ENCODE measurements at regions not wholly inside any gene's neighbourhood (a gene's known extent, or its start where the extent isn't known, plus 50 kb on each side); places are given as distances from the start of the nearest gene placed in this dataset.

- Histone ChIP-seq H3K9me3 (ENCODE audit: control insufficient read depth in 2 of 2, insufficient read depth in 1 of 2, low read length in 1 of 2) (no peaks in the 10 kb centered on the region), H3K36me3 (ENCODE audit: control insufficient read depth in 2 of 2, insufficient read depth in 2 of 2, low read length in 1 of 2) (no peaks in the 10 kb centered on the region), H3K4me1 (ENCODE audit: control insufficient read depth in 2 of 2, insufficient read depth in 2 of 2, low read length in 2 of 2) (peaks cover 0 to 6% of the 10 kb centered on the region in 2 donors), H3K27me3 (ENCODE audit: control insufficient read depth in 2 of 2, insufficient read depth in 1 of 2, low read length in 1 of 2) (no peaks in the 10 kb centered on the region), H3K27ac (ENCODE audit: low read depth in 1 of 2, low read length in 1 of 2) (no peak overlapping the region), H3K4me3 (ENCODE audit: low read length in 2 of 2) (no peak overlapping the region)
- no peak for DNase-seq (ENCODE audit: low read depth in 6 of 9, low spot score in 9 of 9)
- whole genome bisulfite sequencing: 98% methylated on average over 6 of the region's 6 CpGs
These were observed 319.8 kb downstream of the GATA3 start for GRCh38 chr10:8374334-8374733.

- Histone ChIP-seq H3K4me1 (ENCODE audit: control insufficient read depth in 2 of 2, insufficient read depth in 2 of 2, low read length in 2 of 2) (peaks cover under 1 to 9% of the 10 kb centered on the region in 2 donors), H3K4me3 (ENCODE audit: low read length in 2 of 2) (no peak overlapping the region), H3K27ac (ENCODE audit: low read depth in 1 of 2, low read length in 1 of 2) (no peak overlapping the region), H3K9me3 (ENCODE audit: control insufficient read depth in 2 of 2, insufficient read depth in 1 of 2, low read length in 1 of 2) (no peaks in the 10 kb centered on the region), H3K36me3 (ENCODE audit: control insufficient read depth in 2 of 2, insufficient read depth in 2 of 2, low read length in 1 of 2) (no peaks in the 10 kb centered on the region), H3K27me3 (ENCODE audit: control insufficient read depth in 2 of 2, insufficient read depth in 1 of 2, low read length in 1 of 2) (no peaks in the 10 kb centered on the region)
- no peak for DNase-seq (ENCODE audit: low read depth in 6 of 9, low spot score in 9 of 9)
- 96% methylated on average over 4 of the region's 4 CpGs for WGBS
These were observed 320.6 kb downstream of the GATA3 start for GRCh38 chr10:8375137-8375536.

GRCh38 chr10:8378198-8378983, 323.9 kb downstream of the GATA3 start:
- H3K27ac ChIP-seq (ENCODE audit: low read depth in 1 of 2, low read length in 1 of 2): no peak overlapping the region

GRCh38 chr10:8379906-8380832, 325.7 kb downstream of the GATA3 start:
- Histone ChIP-seq H3K4me1 (ENCODE audit: control insufficient read depth in 2 of 2, insufficient read depth in 2 of 2, low read length in 2 of 2) (peaks cover 6 to 23% of the 10 kb centered on the region in 2 donors), H3K4me3 (ENCODE audit: low read length in 2 of 2) (no peak overlapping the region), H3K9me3 (ENCODE audit: control insufficient read depth in 2 of 2, insufficient read depth in 1 of 2, low read length in 1 of 2) (no peaks in the 10 kb centered on the region), H3K27ac (ENCODE audit: low read depth in 1 of 2, low read length in 1 of 2) (no peak overlapping the region), H3K36me3 (ENCODE audit: control insufficient read depth in 2 of 2, insufficient read depth in 2 of 2, low read length in 1 of 2) (no peaks in the 10 kb centered on the region), H3K27me3 (ENCODE audit: control insufficient read depth in 2 of 2, insufficient read depth in 1 of 2, low read length in 1 of 2) (no peaks in the 10 kb centered on the region)
- no peak for DNase-seq (ENCODE audit: low read depth in 6 of 9, low spot score in 9 of 9)
- 79% methylated on average over 9 of the region's 9 CpGs for WGBS

More at GRCh38 chr10:8378198-8378983, 323.9 kb downstream of the GATA3 start:
- 95% methylated on average over 10 of the region's 10 CpGs for WGBS
- Histone ChIP-seq H3K9me3 (ENCODE audit: control insufficient read depth in 2 of 2, insufficient read depth in 1 of 2, low read length in 1 of 2) (no peaks in the 10 kb centered on the region), H3K36me3 (ENCODE audit: control insufficient read depth in 2 of 2, insufficient read depth in 2 of 2, low read length in 1 of 2) (no peaks in the 10 kb centered on the region), H3K4me3 (ENCODE audit: low read length in 2 of 2) (no peak overlapping the region), H3K4me1 (ENCODE audit: control insufficient read depth in 2 of 2, insufficient read depth in 2 of 2, low read length in 2 of 2) (peaks cover 6 to 20% of the 10 kb centered on the region in 2 donors), H3K27me3 (ENCODE audit: control insufficient read depth in 2 of 2, insufficient read depth in 1 of 2, low read length in 1 of 2) (no peaks in the 10 kb centered on the region)
- DNase-seq (ENCODE audit: low read depth in 6 of 9, low spot score in 9 of 9): no peak

- peaks cover 6 to 20% of the 10 kb centered on the region in 2 donors for H3K4me1 ChIP-seq (ENCODE audit: control insufficient read depth in 2 of 2, insufficient read depth in 2 of 2, low read length in 2 of 2)
These were observed 326.5 kb downstream of the GATA3 start for GRCh38 chr10:8380833-8381496.

GRCh38 chr10:8386781-8387180, 332.3 kb downstream of the GATA3 start:
- H3K4me1 ChIP-seq (ENCODE audit: control insufficient read depth in 2 of 2, insufficient read depth in 2 of 2, low read length in 2 of 2): peaks cover 0 to 3% of the 10 kb centered on the region in 2 donors
- 97% methylated on average over 8 of the region's 8 CpGs for WGBS
- H3K4me3 ChIP-seq (ENCODE audit: low read length in 2 of 2): no peak overlapping the region
- H3K27me3 ChIP-seq (ENCODE audit: control insufficient read depth in 2 of 2, insufficient read depth in 1 of 2, low read length in 1 of 2): no peaks in the 10 kb centered on the region
- H3K9me3 ChIP-seq (ENCODE audit: control insufficient read depth in 2 of 2, insufficient read depth in 1 of 2, low read length in 1 of 2): no peaks in the 10 kb centered on the region
- DNase-seq (ENCODE audit: low read depth in 6 of 9, low spot score in 9 of 9): no peak
- H3K27ac ChIP-seq (ENCODE audit: low read depth in 1 of 2, low read length in 1 of 2): no peak overlapping the region
- H3K36me3 ChIP-seq (ENCODE audit: control insufficient read depth in 2 of 2, insufficient read depth in 2 of 2, low read length in 1 of 2): no peaks in the 10 kb centered on the region

More at GRCh38 chr10:8380833-8381496, 326.5 kb downstream of the GATA3 start:
- Histone ChIP-seq H3K36me3 (ENCODE audit: control insufficient read depth in 2 of 2, insufficient read depth in 2 of 2, low read length in 1 of 2) (no peaks in the 10 kb centered on the region), H3K27ac (ENCODE audit: low read depth in 1 of 2, low read length in 1 of 2) (no peak overlapping the region), H3K27me3 (ENCODE audit: control insufficient read depth in 2 of 2, insufficient read depth in 1 of 2, low read length in 1 of 2) (no peaks in the 10 kb centered on the region), H3K4me3 (ENCODE audit: low read length in 2 of 2) (no peak overlapping the region), H3K9me3 (ENCODE audit: control insufficient read depth in 2 of 2, insufficient read depth in 1 of 2, low read length in 1 of 2) (no peaks in the 10 kb centered on the region)
- no peak for DNase-seq (ENCODE audit: low read depth in 6 of 9, low spot score in 9 of 9)
- 62% methylated on average over 3 of the region's 3 CpGs for WGBS

- Histone ChIP-seq H3K27me3 (ENCODE audit: control insufficient read depth in 2 of 2, insufficient read depth in 1 of 2, low read length in 1 of 2) (no peaks in the 10 kb centered on the region), H3K27ac (ENCODE audit: low read depth in 1 of 2, low read length in 1 of 2) (no peak overlapping the region), H3K4me3 (ENCODE audit: low read length in 2 of 2) (no peak overlapping the region), H3K4me1 (ENCODE audit: control insufficient read depth in 2 of 2, insufficient read depth in 2 of 2, low read length in 2 of 2) (peaks cover 0 to 3% of the 10 kb centered on the region in 2 donors), H3K9me3 (ENCODE audit: control insufficient read depth in 2 of 2, insufficient read depth in 1 of 2, low read length in 1 of 2) (no peaks in the 10 kb centered on the region), H3K36me3 (ENCODE audit: control insufficient read depth in 2 of 2, insufficient read depth in 2 of 2, low read length in 1 of 2) (no peaks in the 10 kb centered on the region)
- DNase-seq (ENCODE audit: low read depth in 6 of 9, low spot score in 9 of 9): no peak
- 93% methylated on average over 2 of the region's 2 CpGs for WGBS
These were observed 335.1 kb downstream of the GATA3 start for GRCh38 chr10:8389630-8390029.

GRCh38 chr10:8392216-8392615, 337.7 kb downstream of the GATA3 start:
- WGBS: 97% methylated on average over 2 of the region's 2 CpGs
- Histone ChIP-seq H3K9me3 (ENCODE audit: control insufficient read depth in 2 of 2, insufficient read depth in 1 of 2, low read length in 1 of 2) (no peaks in the 10 kb centered on the region), H3K4me1 (ENCODE audit: control insufficient read depth in 2 of 2, insufficient read depth in 2 of 2, low read length in 2 of 2) (peaks cover 4 to 5% of the 10 kb centered on the region in 2 donors), H3K36me3 (ENCODE audit: control insufficient read depth in 2 of 2, insufficient read depth in 2 of 2, low read length in 1 of 2) (no peaks in the 10 kb centered on the region), H3K27me3 (ENCODE audit: control insufficient read depth in 2 of 2, insufficient read depth in 1 of 2, low read length in 1 of 2) (no peaks in the 10 kb centered on the region), H3K27ac (ENCODE audit: low read depth in 1 of 2, low read length in 1 of 2) (no peak overlapping the region), H3K4me3 (ENCODE audit: low read length in 2 of 2) (no peak overlapping the region)
- no peak for DNase-seq (ENCODE audit: low read depth in 6 of 9, low spot score in 9 of 9)
